H9 (cell line): ENCODE measurements at regions not wholly inside any gene's neighbourhood (a gene's known extent, or its start where the extent isn't known, plus 50 kb on each side); places are given as distances from the start of the nearest gene placed in this dataset.
A peak's percentile ranks its signal among the peaks of the same experiment; 100 is the strongest.

ENCODE experiments used
- DNase-seq: peaks from one replicate; pipeline ENCODE4 v3.0.0-alpha.2; 2017
- H2AFZ ChIP-seq: one replicate; pipeline ENCODE4 v1.6.1; 2013; ENCODE audit warnings: mild to moderate bottlenecking, low read length, control low read depth, moderate library complexity
- H2AK5ac ChIP-seq: 2 replicates; pipeline ENCODE4 v1.6.1; 2013; ENCODE audit warnings: low read length, control low read depth, mixed read lengths; ENCODE audit not compliant: insufficient read length
- H2BK120ac ChIP-seq: one replicate; pipeline ENCODE4 v1.6.1; 2013; ENCODE audit warnings: low read depth, mild to moderate bottlenecking, low read length, control low read depth, inconsistent platforms; ENCODE audit not compliant: poor library complexity, severe bottlenecking
- H2BK12ac ChIP-seq: 2 replicates; pipeline ENCODE4 v1.6.1; 2013; ENCODE audit warnings: low read length, control low read depth, mixed read lengths, low read depth; ENCODE audit not compliant: insufficient read length
- H2BK15ac ChIP-seq: 2 replicates; pipeline ENCODE4 v1.6.1; 2013; ENCODE audit warnings: low read depth, low read length, control low read depth
- H2BK20ac ChIP-seq: one replicate; pipeline ENCODE4 v1.6.1; 2013; ENCODE audit warnings: low read depth, mild to moderate bottlenecking, low read length, control low read depth, inconsistent platforms; ENCODE audit not compliant: poor library complexity, severe bottlenecking
- H2BK5ac ChIP-seq: 2 replicates; pipeline ENCODE4 v1.6.1; 2013; ENCODE audit warnings: low read length, control low read depth, mixed read lengths; ENCODE audit not compliant: insufficient read length
- H3K14ac ChIP-seq: 2 replicates; pipeline ENCODE4 v1.6.1; 2013; ENCODE audit warnings: low read length, control low read depth; ENCODE audit not compliant: insufficient read depth
- H3K18ac ChIP-seq: 2 replicates; pipeline ENCODE4 v1.6.1; 2013; ENCODE audit warnings: low read depth, mild to moderate bottlenecking, mixed read lengths, low read length, control low read depth; ENCODE audit not compliant: insufficient read length
- H3K23ac ChIP-seq: 2 replicates; pipeline ENCODE4 v1.6.1; 2013; ENCODE audit warnings: low read length, control low read depth, mixed read lengths, low read depth; ENCODE audit not compliant: insufficient read length
- H3K23me2 ChIP-seq: 2 replicates; pipeline ENCODE4 v1.6.1; 2013; ENCODE audit warnings: low read depth, mild to moderate bottlenecking, mixed read lengths, low read length, control low read depth; ENCODE audit not compliant: insufficient read length, poor library complexity, severe bottlenecking
- H3K27ac ChIP-seq: 2 replicates; pipeline ENCODE4 v1.5.1; 2013; ENCODE audit warnings: low read length, control low read depth, mixed read lengths, low read depth; ENCODE audit not compliant: insufficient read length
- H3K27me3 ChIP-seq: 2 replicates; pipeline ENCODE4 v1.6.1; 2013; ENCODE audit warnings: low read length, control low read depth, inconsistent platforms; ENCODE audit not compliant: insufficient read depth
- H3K4ac ChIP-seq: 2 replicates; pipeline ENCODE4 v1.6.1; 2013; ENCODE audit warnings: low read depth, mild to moderate bottlenecking, control low read depth, inconsistent platforms, low read length, moderate library complexity
- H3K4me1 ChIP-seq: 2 replicates; pipeline ENCODE4 v1.6.1; 2013; ENCODE audit warnings: low read length, control low read depth, inconsistent platforms; ENCODE audit not compliant: insufficient read depth
- H3K4me2 ChIP-seq: 2 replicates; pipeline ENCODE4 v1.6.1; 2013; ENCODE audit warnings: low read length, control low read depth, mixed read lengths; ENCODE audit not compliant: insufficient read length, insufficient read depth
- H3K56ac ChIP-seq: 2 replicates; pipeline ENCODE4 v1.6.1; 2013; ENCODE audit warnings: low read depth, mild to moderate bottlenecking, mixed read lengths, low read length, control low read depth; ENCODE audit not compliant: insufficient read length
- H3K79me1 ChIP-seq: 2 replicates; pipeline ENCODE4 v1.6.1; 2013; ENCODE audit warnings: low read depth, mild to moderate bottlenecking, moderate library complexity, low read length, control low read depth, inconsistent platforms; ENCODE audit not compliant: insufficient read depth, poor library complexity, severe bottlenecking
- H3K79me2 ChIP-seq: 2 replicates; pipeline ENCODE4 v1.6.1; 2013; ENCODE audit warnings: low read length, control low read depth, inconsistent platforms; ENCODE audit not compliant: insufficient read depth
- H3K9ac ChIP-seq: 2 replicates; pipeline ENCODE4 v1.6.1; 2013; ENCODE audit warnings: low read length, control low read depth, mixed read lengths; ENCODE audit not compliant: insufficient read length; ENCODE audit errors: extremely low read depth
- H3K9me3 ChIP-seq: one replicate; pipeline ENCODE4 v1.6.1; 2013; ENCODE audit warnings: low read depth, low read length, inconsistent platforms; ENCODE audit not compliant: control insufficient read depth
- H3T11ph ChIP-seq: one replicate; pipeline ENCODE4 v1.6.1; 2013; ENCODE audit warnings: mild to moderate bottlenecking, low read length, control low read depth, inconsistent platforms
- H4K20me1 ChIP-seq: one replicate; pipeline ENCODE4 v1.6.1; 2013; ENCODE audit not compliant: control insufficient read depth, insufficient read length, insufficient read depth
- H4K5ac ChIP-seq: 2 replicates; pipeline ENCODE4 v1.6.1; 2013; ENCODE audit warnings: low read depth, mild to moderate bottlenecking, mixed read lengths, low read length, control low read depth; ENCODE audit not compliant: insufficient read length
- H4K8ac ChIP-seq: replicated peaks from 2 replicates; pipeline ENCODE4 v1.6.1; 2013; ENCODE audit warnings: low read length, control low read depth, mixed read lengths, low read depth; ENCODE audit not compliant: insufficient read length
- H4K91ac ChIP-seq: 2 replicates; pipeline ENCODE4 v1.6.1; 2013; ENCODE audit warnings: low read depth, mild to moderate bottlenecking, moderate library complexity, mixed read lengths, low read length, control low read depth; ENCODE audit not compliant: insufficient read length
- H3K27ac Mint-ChIP-seq, 3 experiments: 2 replicates in 2 of 3; 3 replicates in 1 of 3; pipeline ENCODE4 v1.8.0; 2020 to 2021; ENCODE audit warnings: mixed read lengths in 3 of 3, mild to moderate bottlenecking in 1 of 3, moderate library complexity in 1 of 3
- H3K27me3 Mint-ChIP-seq: 2 replicates; pipeline ENCODE4 v1.8.0; 2021; ENCODE audit warnings: low read depth, mild to moderate bottlenecking, moderate library complexity, mixed read lengths
- H3K36me3 Mint-ChIP-seq, 3 experiments: 2 replicates in 2 of 3; 3 replicates in 1 of 3; pipeline ENCODE4 v1.8.0; 2020 to 2021; ENCODE audit warnings: low read depth in 3 of 3, mixed read lengths in 3 of 3; ENCODE audit not compliant: insufficient read depth in 1 of 3
- H3K4me1 Mint-ChIP-seq, 2 experiments: 2 replicates each; pipeline ENCODE4 v1.8.0; 2020; ENCODE audit warnings: mixed read lengths in 2 of 2
- H3K4me3 Mint-ChIP-seq, 2 experiments: 2 replicates in 1 of 2; 3 replicates in 1 of 2; pipeline ENCODE4 v1.8.0; 2020 to 2021; ENCODE audit warnings: mild to moderate bottlenecking in 2 of 2, mixed read lengths in 2 of 2, moderate library complexity in 1 of 2
- H3K9me3 Mint-ChIP-seq, 2 experiments: 2 replicates in 1 of 2; 3 replicates in 1 of 2; pipeline ENCODE4 v1.8.0; 2020; ENCODE audit warnings: mild to moderate bottlenecking in 2 of 2, mixed read lengths in 2 of 2, moderate library complexity in 1 of 2
- WGBS: extraction: QIAGEN DNeasy Blood & Tissue Kit; methylation state at CpG from one replicate; pipeline ENCODE4 v1.1.7; 2013; ENCODE audit warnings: missing lambda C conversion rate, low lambda C conversion rate, mixed read lengths; ENCODE audit not compliant: insufficient read length; ENCODE audit errors: extremely low coverage; 5-methylcytosine and 5-hydroxymethylcytosine counted together
- TF ChIP-seq, protein P1 (sequence below): fragments of 200-600 bp; sonication (generic); conservative IDR thresholded peaks from 3 replicates; pipeline ENCODE4 v1.8.0; 2021; ENCODE audit warnings: antibody characterized with exemption, mild to moderate bottlenecking

DNA sequence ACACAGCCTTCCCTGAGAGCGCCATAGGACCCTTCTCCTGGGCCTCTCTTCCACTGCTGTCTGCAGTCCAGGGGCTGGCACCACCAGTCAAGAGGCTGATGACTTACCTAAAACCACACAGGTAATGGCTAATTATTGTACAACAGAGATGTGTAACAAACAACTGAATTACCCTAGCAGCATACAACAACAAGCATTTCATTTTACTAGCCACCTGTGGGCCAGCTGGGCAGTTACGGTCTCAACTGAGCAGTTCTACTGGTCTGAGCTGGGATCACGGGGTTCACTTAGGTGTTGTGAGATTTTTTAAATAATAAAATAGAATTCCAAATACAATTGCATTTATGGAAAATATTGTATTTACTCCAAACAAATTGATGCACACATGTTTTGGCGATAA lies 431.9 kb downstream of the TNS3 start:
- peaks cover 15 to 18% of the 10 kb centered on the region in 2 experiments for H3K4me1 Mint-ChIP-seq
- Histone ChIP-seq H2BK12ac (no peak overlapping the region), H3K56ac (no peak overlapping the region), H3K4ac (no peak overlapping the region), H3K4me2 (no peak overlapping the region), H2BK20ac (no peak overlapping the region), H3K79me1 (no peaks in the 10 kb centered on the region), H2BK5ac (no peak overlapping the region), H3K23me2 (no peaks in the 10 kb centered on the region), H3K27ac (no peak overlapping the region), H4K91ac (no peak overlapping the region), H4K8ac (no peak overlapping the region), H3T11ph (no peak overlapping the region), H3K9me3 (no peaks in the 10 kb centered on the region), H3K79me2 (no peaks in the 10 kb centered on the region), H2AFZ (no peak overlapping the region), H3K23ac (no peak overlapping the region), H3K9ac (no peak overlapping the region), H2BK120ac (no peak overlapping the region), H3K4me1 (peaks cover 5% of the 10 kb centered on the region), H3K14ac (no peak overlapping the region), H4K5ac (no peak overlapping the region), H3K18ac (no peak overlapping the region), H4K20me1 (no peaks in the 10 kb centered on the region), H2BK15ac (no peak overlapping the region), H3K27me3 (no peaks in the 10 kb centered on the region), H2AK5ac (no peak overlapping the region)
- no peaks in the 10 kb centered on the region for H3K27me3 Mint-ChIP-seq
- DNase-seq: no peak
- no peaks in the 10 kb centered on the region for H3K36me3 Mint-ChIP-seq
- whole genome bisulfite sequencing: no CpG with 5 or more reads among the region's 4 CpGs
- peak overlapping the region in 1 of 3 experiments; percentile 46; a peak in 1 of 7 replicates for H3K27ac Mint-ChIP-seq
- TF ChIP-seq, protein P1, sequence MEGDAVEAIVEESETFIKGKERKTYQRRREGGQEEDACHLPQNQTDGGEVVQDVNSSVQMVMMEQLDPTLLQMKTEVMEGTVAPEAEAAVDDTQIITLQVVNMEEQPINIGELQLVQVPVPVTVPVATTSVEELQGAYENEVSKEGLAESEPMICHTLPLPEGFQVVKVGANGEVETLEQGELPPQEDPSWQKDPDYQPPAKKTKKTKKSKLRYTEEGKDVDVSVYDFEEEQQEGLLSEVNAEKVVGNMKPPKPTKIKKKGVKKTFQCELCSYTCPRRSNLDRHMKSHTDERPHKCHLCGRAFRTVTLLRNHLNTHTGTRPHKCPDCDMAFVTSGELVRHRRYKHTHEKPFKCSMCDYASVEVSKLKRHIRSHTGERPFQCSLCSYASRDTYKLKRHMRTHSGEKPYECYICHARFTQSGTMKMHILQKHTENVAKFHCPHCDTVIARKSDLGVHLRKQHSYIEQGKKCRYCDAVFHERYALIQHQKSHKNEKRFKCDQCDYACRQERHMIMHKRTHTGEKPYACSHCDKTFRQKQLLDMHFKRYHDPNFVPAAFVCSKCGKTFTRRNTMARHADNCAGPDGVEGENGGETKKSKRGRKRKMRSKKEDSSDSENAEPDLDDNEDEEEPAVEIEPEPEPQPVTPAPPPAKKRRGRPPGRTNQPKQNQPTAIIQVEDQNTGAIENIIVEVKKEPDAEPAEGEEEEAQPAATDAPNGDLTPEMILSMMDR: no peak
- H3K4me3 Mint-ChIP-seq: no peak overlapping the region
- no peaks in the 10 kb centered on the region for H3K9me3 Mint-ChIP-seq
